ENCODE measurements at regions not wholly inside any gene's neighbourhood (a gene's known extent, or its start where the extent isn't known, plus 50 kb on each side); places are given as distances from the start of the nearest gene placed in this dataset.
"Not testable (repeated sequence)": the region's sequence is repeated elsewhere in the genome, so short reads cannot be mapped to it uniquely, and the experiment has no call there.

GRCh38 chr3:118637846-118638245 lies 396.8 kb downstream of the IGSF11 start:
- no peak for DNase-seq
- 66 to 69% methylated on average over 9 of the region's 9 CpGs for WGBS, 2 donors
- Histone ChIP-seq H3K27ac (no peak overlapping the region), H3K4me3 (replicated peaks in 1 of 3) (no peak overlapping the region), H3K27me3 (no peaks in the 10 kb centered on the region), H3K9me3 (no peaks in the 10 kb centered on the region), H3K4me1 (no peaks in the 10 kb centered on the region), H3K36me3 (no peaks in the 10 kb centered on the region)
- intact Hi-C loops (cut with DNase I): no loop called here
- TF ChIP-seq CTCF (IDR thresholded peaks at IDR 0.05) (no peak), POLR2A (IDR thresholded peaks at IDR 0.05) (no peak)

GRCh38 chr3:118641608-118642007 lies 393.0 kb downstream of the IGSF11 start:
- no peak for DNase-seq
- H3K27me3 ChIP-seq: no peaks in the 10 kb centered on the region
- H3K9me3 ChIP-seq: no peaks in the 10 kb centered on the region
- no peak for TF ChIP-seq CTCF (IDR thresholded peaks at IDR 0.05)
- no peak for TF ChIP-seq POLR2A (IDR thresholded peaks at IDR 0.05)
- no peak overlapping the region for H3K4me3 ChIP-seq (replicated peaks in 1 of 3)
- H3K36me3 ChIP-seq: no peaks in the 10 kb centered on the region
- WGBS, 2 donors: 27 to 30% methylated on average over 4 of the region's 4 CpGs
- intact Hi-C loops (cut with DNase I): no loop called here
- no peaks in the 10 kb centered on the region for H3K4me1 ChIP-seq
- H3K27ac ChIP-seq: no peak overlapping the region

GRCh38 chr3:118671192-118671591 lies 363.5 kb downstream of the IGSF11 start:
- no peak for TF ChIP-seq POLR2A (IDR thresholded peaks at IDR 0.05)
- TF ChIP-seq CTCF (IDR thresholded peaks at IDR 0.05): no peak
- DNase-seq: no peak
- no peaks in the 10 kb centered on the region for H3K27me3 ChIP-seq
- no peaks in the 10 kb centered on the region for H3K9me3 ChIP-seq
- intact Hi-C loops (cut with DNase I): no loop called here
- no peak overlapping the region for H3K27ac ChIP-seq
- H3K36me3 ChIP-seq: no peaks in the 10 kb centered on the region
- H3K4me1 ChIP-seq: no peaks in the 10 kb centered on the region
- WGBS, 2 donors: 60 to 75% methylated on average over 2 of the region's 2 CpGs
- H3K4me3 ChIP-seq (replicated peaks in 1 of 3): no peak overlapping the region

- H3K4me1 ChIP-seq: no peaks in the 10 kb centered on the region
- intact Hi-C loops (cut with DNase I): no loop called here
- H3K36me3 ChIP-seq: no peaks in the 10 kb centered on the region
- H3K27ac ChIP-seq: no peak overlapping the region
- no peak for DNase-seq
- TF ChIP-seq CTCF (IDR thresholded peaks at IDR 0.05): no peak
- no peak for TF ChIP-seq POLR2A (IDR thresholded peaks at IDR 0.05)
- H3K4me3 ChIP-seq (replicated peaks in 1 of 3): no peak overlapping the region
- H3K9me3 ChIP-seq: no peaks in the 10 kb centered on the region
- H3K27me3 ChIP-seq: no peaks in the 10 kb centered on the region
- WGBS, 2 donors: 88% methylated on average over 2 of the region's 2 CpGs
These were observed 359.3 kb downstream of the IGSF11 start for GRCh38 chr3:118675305-118675704.

- H3K36me3 ChIP-seq; H3K4me3 ChIP-seq (replicated peaks in 1 of 3); intact Hi-C loops (cut with DNase I); H3K9me3 ChIP-seq; H3K27me3 ChIP-seq; DNase-seq; H3K4me1 ChIP-seq; H3K27ac ChIP-seq: not testable (repeated sequence)
These were observed 356.0 kb downstream of the IGSF11 start for GRCh38 chr3:118678663-118679062.

GRCh38 chr3:118682921-118683320 lies 351.7 kb downstream of the IGSF11 start:
- Histone ChIP-seq H3K9me3 (no peaks in the 10 kb centered on the region), H3K27ac (no peak overlapping the region), H3K27me3 (no peaks in the 10 kb centered on the region), H3K4me3 (replicated peaks in 1 of 3) (no peak overlapping the region), H3K4me1 (no peaks in the 10 kb centered on the region), H3K36me3 (no peaks in the 10 kb centered on the region)
- TF ChIP-seq POLR2A (IDR thresholded peaks at IDR 0.05): no peak
- TF ChIP-seq CTCF (IDR thresholded peaks at IDR 0.05): no peak
- intact Hi-C loops (cut with DNase I): no loop called here
- no peak for DNase-seq
- WGBS, 2 donors: 59 to 60% methylated on average over 2 of the region's 2 CpGs

All from thyroid gland (tissue), 4 donors.